NCI-H2081 (cell line): ENCODE measurements at regions not wholly inside any gene's neighbourhood (a gene's known extent, or its start where the extent isn't known, plus 50 kb on each side); places are given as distances from the start of the nearest gene placed in this dataset.

ENCODE experiments used
- DNase-seq, 2 experiments: peaks; one replicate each; lab custom pipeline; 2025; lab: John Stamatoyannopoulos, UW

GRCh38 chr3:76969996-76970615 is 69.8 kb upstream of the ROBO2 start:
- no peak for DNase-seq

- DNase-seq = no peak
Measured at GRCh38 chr3:76972624-76973296, 67.1 kb upstream of the ROBO2 start.

- no peak for DNase-seq
Measured at GRCh38 chr3:76976996-76977395, 62.9 kb upstream of the ROBO2 start.

GRCh38 chr3:76985645-76986044 is 54.3 kb upstream of the ROBO2 start:
- DNase-seq = no peak

- DNase-seq = no peak
Measured at GRCh38 chr3:76986876-76987474, 52.9 kb upstream of the ROBO2 start.
